DMS53 treated with DMSO at 0.1 percent for 48 hours (cell line): ENCODE measurements at regions not wholly inside any gene's neighbourhood (a gene's known extent, or its start where the extent isn't known, plus 50 kb on each side); places are given as distances from the start of the nearest gene placed in this dataset.

Source experiments
- DNase-seq: peaks from one replicate; lab custom pipeline; 2025; ENCODE audit not compliant: unreplicated experiment; lab: John Stamatoyannopoulos, UW

GRCh38 chr18:38077229-38077628 lies 511.6 kb upstream of the CELF4 start:
- DNase-seq, result peak; percentile 17

GRCh38 chr18:38076346-38077070 lies 510.9 kb upstream of the CELF4 start:
- DNase-seq, result peak; percentile 86

- DNase-seq, result no peak
These were observed 508.8 kb upstream of the CELF4 start for GRCh38 chr18:38074298-38074876.

- DNase-seq, result no peak
These were observed 502.2 kb upstream of the CELF4 start for GRCh38 chr18:38067821-38068220.

GRCh38 chr18:38067086-38067485 lies 501.5 kb upstream of the CELF4 start:
- DNase-seq, result no peak

GRCh38 chr18:38052879-38053590 lies 487.4 kb upstream of the CELF4 start:
- DNase-seq, result no peak

- no peak for DNase-seq
These were observed 482.2 kb upstream of the CELF4 start for GRCh38 chr18:38047820-38048219.

- no peak for DNase-seq
These were observed 481.1 kb upstream of the CELF4 start for GRCh38 chr18:38046651-38047050.

GRCh38 chr18:38045845-38046244 lies 480.2 kb upstream of the CELF4 start:
- DNase-seq, result no peak

- DNase-seq, result no peak
These were observed 476.8 kb upstream of the CELF4 start for GRCh38 chr18:38042211-38042890.

- no peak for DNase-seq
These were observed 472.6 kb upstream of the CELF4 start for GRCh38 chr18:38038242-38038641.

- no peak for DNase-seq
These were observed 469.6 kb upstream of the CELF4 start for GRCh38 chr18:38035193-38035592.

- DNase-seq, result no peak
These were observed 467.7 kb upstream of the CELF4 start for GRCh38 chr18:38033282-38033681.

- no peak for DNase-seq
These were observed 466.9 kb upstream of the CELF4 start for GRCh38 chr18:38032516-38032915.

- DNase-seq, result no peak
These were observed 463.3 kb upstream of the CELF4 start for GRCh38 chr18:38028946-38029345.

- DNase-seq, result no peak
These were observed 459.9 kb upstream of the CELF4 start for GRCh38 chr18:38025433-38026038.

- no peak for DNase-seq
These were observed 458.3 kb upstream of the CELF4 start for GRCh38 chr18:38023871-38024270.

GRCh38 chr18:38022234-38022633 lies 456.6 kb upstream of the CELF4 start:
- DNase-seq, result no peak

- DNase-seq, result no peak
These were observed 453.7 kb upstream of the CELF4 start for GRCh38 chr18:38019292-38019691.

GRCh38 chr18:38010971-38011857 lies 445.6 kb upstream of the CELF4 start:
- DNase-seq, result no peak
